Astrocyte of the hippocampus (primary cell): ENCODE measurements at regions not wholly inside any gene's neighbourhood (a gene's known extent, or its start where the extent isn't known, plus 50 kb on each side); places are given as distances from the start of the nearest gene placed in this dataset.

Source experiments
- DNase-seq: peaks from one replicate; pipeline ENCODE4 v3.0.0; 2011; ENCODE audit warnings: low read depth, low spot score

GRCh38 chr5:58357799-58358500 is 101.9 kb downstream of the PLK2 start:
- no peak for DNase-seq

GRCh38 chr5:58357121-58357520 is 102.8 kb downstream of the PLK2 start:
- no peak for DNase-seq

GRCh38 chr5:58356662-58357061 is 103.2 kb downstream of the PLK2 start:
- no peak for DNase-seq

- DNase-seq = no peak
Measured at GRCh38 chr5:58354827-58355226, 105.1 kb downstream of the PLK2 start.

- DNase-seq = no peak
Measured at GRCh38 chr5:58353992-58354391, 105.9 kb downstream of the PLK2 start.

GRCh38 chr5:58351190-58351589 is 108.7 kb downstream of the PLK2 start:
- DNase-seq = no peak

GRCh38 chr5:58348996-58349728 is 110.7 kb downstream of the PLK2 start:
- no peak for DNase-seq

- DNase-seq = no peak
Measured at GRCh38 chr5:58346041-58346440, 113.8 kb downstream of the PLK2 start.

GRCh38 chr5:58341476-58341875 is 118.4 kb downstream of the PLK2 start:
- no peak for DNase-seq

- DNase-seq = no peak
Measured at GRCh38 chr5:58335518-58335917, 124.4 kb downstream of the PLK2 start.

GRCh38 chr5:58334035-58334434 is 125.9 kb downstream of the PLK2 start:
- DNase-seq = no peak

GRCh38 chr5:58330781-58331180 is 129.1 kb downstream of the PLK2 start:
- no peak for DNase-seq

GRCh38 chr5:58327289-58327688 is 132.6 kb downstream of the PLK2 start:
- DNase-seq = no peak

- DNase-seq = no peak
Measured at GRCh38 chr5:58326022-58326421, 133.9 kb downstream of the PLK2 start.

GRCh38 chr5:58322453-58322852 is 137.4 kb downstream of the PLK2 start:
- DNase-seq = peak; percentile 70

GRCh38 chr5:58318468-58318867 is 141.4 kb downstream of the PLK2 start:
- peak; percentile 22 for DNase-seq

- no peak for DNase-seq
Measured at GRCh38 chr5:58317808-58318207, 142.1 kb downstream of the PLK2 start.

GRCh38 chr5:58317009-58317408 is 142.9 kb downstream of the PLK2 start:
- DNase-seq = no peak

GRCh38 chr5:58315794-58316193 is 144.1 kb downstream of the PLK2 start:
- no peak for DNase-seq

GRCh38 chr5:58314356-58315210 is 145.3 kb downstream of the PLK2 start:
- peak; percentile 33 for DNase-seq

GRCh38 chr5:58312299-58312698 is 147.6 kb downstream of the PLK2 start:
- DNase-seq = no peak

GRCh38 chr5:58311526-58311925 is 148.4 kb downstream of the PLK2 start:
- no peak for DNase-seq
